Activated naive CD4-positive, alpha-beta T cell treated with anti-CD3 and anti-CD28 coated beads, Interleukin-2, amount 50 U/mL, for 16 hours (primary cell): ENCODE measurements at regions not wholly inside any gene's neighbourhood (a gene's known extent, or its start where the extent isn't known, plus 50 kb on each side); places are given as distances from the start of the nearest gene placed in this dataset.
A peak's percentile ranks its signal among the peaks of the same experiment; 100 is the strongest.
"Not testable (repeated sequence)": the region's sequence is repeated elsewhere in the genome, so short reads cannot be mapped to it uniquely, and the experiment has no call there.

Experiments used
- DNase-seq: peaks from one replicate; pipeline ENCODE4 v3.0.0-alpha.2; 2020

DNA sequence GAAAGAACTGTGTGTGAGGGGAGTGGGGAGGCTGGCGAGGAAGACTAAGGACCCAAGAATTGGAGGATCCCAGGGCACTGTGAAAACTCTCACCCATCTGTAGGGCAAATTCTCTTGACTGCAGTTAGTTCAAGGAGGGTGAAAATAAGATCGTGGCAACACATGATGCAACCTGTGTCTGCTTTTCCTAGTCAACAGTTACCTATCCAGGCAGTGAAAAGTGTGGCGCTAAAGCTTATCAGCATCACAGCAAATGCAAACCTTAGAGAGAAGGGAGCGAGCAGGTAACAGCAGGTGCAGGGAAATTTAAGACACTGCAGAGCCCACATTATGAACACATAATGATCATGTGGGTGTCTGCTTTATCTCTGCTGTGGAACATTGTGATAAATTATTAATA lies 97.7 kb upstream of the SGK1 start:
- no peak for DNase-seq

DNA sequence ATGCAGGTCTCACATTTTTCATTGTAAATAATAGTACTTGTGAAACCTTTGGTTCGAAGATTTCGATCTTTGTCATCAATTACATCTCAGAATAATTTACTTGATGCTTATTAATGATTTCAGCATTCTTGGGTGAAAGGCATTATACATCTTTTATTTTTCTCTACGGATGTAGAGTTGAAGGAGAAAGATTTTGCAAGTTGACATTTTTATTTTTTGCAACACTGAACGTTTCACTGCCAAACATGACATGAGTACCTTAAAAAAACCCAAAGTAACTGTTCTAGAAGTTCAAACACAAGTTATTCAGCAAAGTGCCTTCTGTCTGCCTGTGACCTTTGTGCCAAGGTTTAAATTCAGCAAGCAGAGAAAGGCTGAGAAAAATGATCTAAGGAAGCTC lies 97.3 kb upstream of the SGK1 start:
- no peak for DNase-seq

GRCh38 chr6:134414793-134415192 lies 96.9 kb upstream of the SGK1 start:
- DNase-seq = no peak

DNA sequence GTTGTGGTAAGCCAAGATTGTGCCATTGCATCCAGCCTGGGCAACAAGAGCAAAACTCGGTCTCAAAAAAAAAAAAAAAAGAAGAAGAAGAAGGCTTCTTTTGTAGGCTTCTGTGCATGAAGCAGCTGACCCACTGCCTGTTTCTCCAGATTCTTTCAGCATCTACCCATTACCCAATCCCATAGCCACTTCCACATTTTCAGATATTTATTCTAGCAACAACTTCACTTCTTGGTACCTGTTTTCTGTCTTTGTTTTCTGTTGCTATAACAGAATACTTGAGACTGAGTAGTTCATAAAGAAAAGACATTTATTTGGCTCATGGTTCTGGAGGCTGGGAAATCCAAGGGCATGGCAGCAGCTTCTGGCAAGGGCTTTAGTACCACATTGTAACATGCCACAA lies 95.3 kb upstream of the SGK1 start:
- DNase-seq = no peak

GRCh38 chr6:134410541-134410940 lies 92.6 kb upstream of the SGK1 start:
- DNase-seq = no peak

GRCh38 chr6:134407791-134408190 lies 89.9 kb upstream of the SGK1 start:
- no peak for DNase-seq

DNA sequence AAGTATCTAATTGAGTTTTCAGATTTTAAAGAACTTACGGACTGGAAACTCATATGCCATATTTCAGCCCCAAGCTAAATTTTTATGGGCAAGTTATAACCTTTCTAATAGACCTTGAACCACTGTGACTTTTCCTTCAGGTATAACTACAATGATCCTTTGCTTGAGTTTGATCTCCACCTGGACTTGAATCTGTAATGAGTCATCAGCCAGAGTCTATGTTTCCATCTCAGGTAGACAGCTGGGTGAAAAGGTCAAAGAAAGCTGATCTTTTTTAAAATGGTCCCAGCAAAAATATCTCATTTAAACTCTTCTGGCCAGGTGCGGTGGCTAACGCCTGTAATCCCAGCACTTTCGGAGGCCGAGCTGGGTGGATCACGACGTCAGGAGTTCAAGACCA lies 88.4 kb upstream of the SGK1 start:
- no peak for DNase-seq

DNA sequence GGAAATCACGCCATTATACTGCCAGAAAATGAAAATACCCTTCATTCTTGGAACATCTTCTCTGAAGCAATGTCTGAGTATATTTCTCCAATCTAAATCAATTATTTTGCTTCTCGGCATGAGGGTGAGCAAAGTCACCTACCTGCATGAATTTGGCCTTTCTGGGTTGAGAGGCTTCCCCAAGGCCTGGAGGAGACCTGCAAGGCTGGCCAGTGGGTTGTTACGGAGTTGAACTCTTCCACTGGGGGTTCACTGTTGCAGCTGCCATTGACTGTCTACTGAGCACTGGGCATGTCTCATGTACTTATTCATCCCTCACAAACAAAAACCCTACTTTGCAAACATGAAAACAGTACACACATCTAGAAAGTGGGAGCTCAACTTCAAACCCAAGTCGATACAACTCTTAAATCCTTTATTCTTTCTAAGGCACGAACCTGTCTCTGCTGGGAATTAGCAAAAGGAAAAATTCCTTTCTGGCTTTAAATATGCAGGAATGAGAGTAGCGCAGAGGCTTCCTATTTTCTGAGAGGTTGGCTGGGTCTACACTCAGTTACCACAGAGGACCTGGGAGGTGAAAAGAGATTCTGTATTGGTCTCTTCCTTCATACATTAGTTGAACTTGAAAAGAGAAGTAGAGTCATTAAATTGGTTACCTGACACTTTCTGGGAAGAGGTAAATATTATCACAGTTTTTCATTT lies 87.6 kb upstream of the SGK1 start:
- no peak for DNase-seq

- not testable (repeated sequence) for DNase-seq
Measured at GRCh38 chr6:134403312-134403711, 85.4 kb upstream of the SGK1 start.

- DNase-seq = peak; percentile 22
Measured at GRCh38 chr6:134402372-134402984, 84.6 kb upstream of the SGK1 start.

DNA sequence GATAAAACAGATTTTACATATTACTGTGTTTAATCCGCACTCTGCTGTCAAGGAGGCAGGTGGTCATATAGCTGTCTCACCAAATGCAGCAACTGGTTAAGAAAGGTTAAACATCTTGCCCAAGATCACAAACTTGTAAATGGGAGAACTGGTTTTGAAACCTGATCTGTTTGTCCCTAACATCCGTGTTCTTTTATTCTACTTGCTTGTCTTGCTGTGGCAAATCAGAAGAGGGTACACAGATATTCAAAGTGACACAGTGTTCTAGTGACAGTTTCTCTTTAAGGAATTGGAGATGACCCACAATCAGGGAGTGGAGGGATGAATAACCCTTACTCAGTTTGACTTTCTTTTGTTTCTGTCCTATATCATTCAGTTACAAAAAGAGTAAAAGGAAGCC lies 83.0 kb upstream of the SGK1 start:
- DNase-seq = no peak

DNA sequence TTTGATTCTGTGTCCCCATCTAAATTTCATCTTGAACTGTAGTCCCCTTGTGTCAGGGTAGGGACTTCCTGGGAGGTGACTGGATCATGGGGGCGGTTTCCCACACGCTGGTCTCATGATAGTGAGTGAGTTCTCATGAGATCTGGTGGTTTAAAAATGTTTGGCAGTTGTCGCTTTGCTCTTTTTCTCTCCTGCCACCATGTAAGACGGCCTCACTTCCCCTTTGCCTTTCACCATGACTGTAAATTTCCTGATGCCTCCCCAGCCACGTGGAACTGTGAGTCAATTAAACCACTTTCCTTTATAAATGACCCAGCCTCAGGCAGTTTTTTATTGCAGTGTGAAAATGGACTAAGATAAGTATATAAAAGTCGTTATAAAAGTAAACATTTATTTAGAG lies 80.5 kb upstream of the SGK1 start:
- no peak for DNase-seq

- no peak for DNase-seq
Measured at GRCh38 chr6:134397676-134398075, 79.8 kb upstream of the SGK1 start.

- DNase-seq = no peak
Measured at GRCh38 chr6:134394905-134395304, 77.0 kb upstream of the SGK1 start.

DNA sequence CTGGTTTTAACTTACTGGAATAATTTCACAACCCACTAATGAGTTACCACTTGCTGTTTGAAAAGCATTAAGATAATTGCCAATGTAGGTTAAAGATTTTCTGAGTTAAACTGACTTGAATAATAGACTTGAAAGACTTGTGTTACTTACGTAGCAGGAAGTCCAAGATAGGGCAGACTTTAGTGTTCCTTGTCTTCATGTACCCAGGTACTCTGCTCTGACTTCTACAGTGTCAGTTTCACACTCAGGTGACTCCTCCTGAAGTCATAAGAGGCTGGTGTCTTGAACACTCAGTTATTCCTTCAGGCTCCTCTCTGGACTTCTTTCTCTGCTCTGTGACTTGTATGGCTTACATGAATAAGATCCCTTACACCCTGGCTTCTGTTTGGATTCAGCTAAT lies 76.3 kb upstream of the SGK1 start:
- no peak for DNase-seq

DNA sequence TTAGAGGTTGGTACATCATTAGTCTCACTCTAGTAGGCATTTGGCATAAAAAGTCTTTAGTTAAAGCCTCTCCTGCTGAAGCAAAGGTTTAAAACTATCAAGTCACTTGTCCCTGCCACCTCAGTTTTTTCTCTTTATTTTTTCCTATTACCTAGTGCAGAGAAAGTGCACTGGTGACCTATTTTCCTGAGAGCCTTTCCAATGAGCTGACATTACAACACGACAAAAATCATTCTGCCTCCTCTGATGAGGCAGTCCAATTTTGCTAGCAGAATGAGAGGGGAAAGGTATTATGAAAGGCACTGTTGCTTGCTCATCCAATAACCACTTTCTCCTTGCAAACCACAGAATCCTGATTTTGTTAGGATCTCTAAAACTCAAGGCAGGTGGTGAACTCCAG lies 73.3 kb upstream of the SGK1 start:
- no peak for DNase-seq

GRCh38 chr6:134389658-134390057 lies 71.7 kb upstream of the SGK1 start:
- no peak for DNase-seq

GRCh38 chr6:134389129-134389528 lies 71.2 kb upstream of the SGK1 start:
- DNase-seq = no peak

DNA sequence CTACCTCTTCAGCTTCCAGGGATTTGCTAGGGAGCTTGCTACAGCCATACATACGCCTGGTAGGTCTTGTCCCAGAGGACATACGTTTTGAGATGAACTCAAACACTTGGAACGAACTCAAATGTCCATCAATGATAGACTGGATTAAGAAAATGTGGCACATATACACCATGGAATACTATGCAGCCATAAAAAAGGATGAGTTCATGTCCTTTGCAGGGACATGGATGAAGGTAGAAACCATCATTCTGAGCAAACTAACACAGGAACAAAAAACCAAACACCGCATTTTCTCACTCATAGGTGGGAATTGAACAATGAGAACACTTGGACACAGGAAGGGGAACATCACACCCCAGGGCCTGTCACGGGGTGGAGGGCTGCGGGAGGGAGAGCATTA lies 68.6 kb upstream of the SGK1 start:
- not testable (repeated sequence) for DNase-seq

DNA sequence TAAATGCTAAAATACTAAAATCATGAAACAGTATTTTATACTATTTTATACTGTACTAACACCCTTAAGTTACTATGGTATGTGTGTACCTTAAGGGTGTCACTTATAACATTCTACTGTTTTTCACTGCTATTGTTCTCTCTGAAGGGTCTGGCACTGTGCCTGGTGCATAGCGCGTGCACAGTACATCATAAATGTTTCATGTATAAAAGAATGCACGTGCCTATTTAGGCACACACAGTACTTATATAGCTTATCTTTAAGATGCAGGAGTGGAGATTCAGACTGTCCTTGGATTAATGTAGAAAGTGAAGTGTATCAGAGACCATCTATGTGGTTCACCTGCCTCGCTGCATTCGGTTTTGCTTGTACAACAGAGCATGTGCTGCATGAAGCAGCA lies 64.0 kb upstream of the SGK1 start:
- no peak for DNase-seq

DNA sequence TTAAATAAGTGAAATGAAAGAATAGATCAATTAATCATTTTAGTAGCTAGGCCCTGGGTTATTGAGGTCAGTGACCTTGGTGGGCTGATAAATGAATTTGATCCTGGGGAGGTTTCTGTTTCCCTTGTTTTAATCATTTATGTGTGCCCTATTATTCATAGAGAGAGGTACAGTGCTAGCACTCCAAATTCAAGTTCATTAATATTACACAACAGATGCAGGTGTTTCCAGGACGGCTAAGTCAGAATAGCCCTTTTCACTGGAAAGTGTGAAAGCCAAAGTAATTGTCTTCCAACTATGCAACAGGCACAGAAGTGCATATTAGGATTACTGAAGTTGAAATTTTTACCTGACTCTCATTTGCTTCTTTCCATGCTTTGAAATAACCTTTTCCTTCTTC lies 61.7 kb upstream of the SGK1 start:
- no peak for DNase-seq

GRCh38 chr6:134379076-134379475 lies 61.2 kb upstream of the SGK1 start:
- DNase-seq = peak; percentile 33

DNA sequence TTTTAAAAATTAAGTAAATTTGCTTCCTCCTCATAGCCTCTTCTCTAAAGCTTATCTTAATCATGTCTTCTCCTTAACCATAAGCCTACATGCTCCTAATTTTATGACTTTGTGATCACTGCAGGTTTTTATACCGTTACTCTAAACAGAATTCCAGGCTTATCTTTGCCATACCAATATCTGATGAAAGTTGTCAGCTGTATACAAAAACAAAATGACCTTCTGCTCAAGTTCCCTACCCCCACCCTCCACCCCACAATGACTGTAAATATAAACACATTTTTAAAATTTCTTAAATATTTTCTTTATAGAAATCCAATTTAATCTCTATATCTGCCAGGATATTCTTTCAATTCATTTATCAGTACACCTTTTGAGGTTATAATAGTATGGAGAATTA lies 60.5 kb upstream of the SGK1 start:
- no peak for DNase-seq

- DNase-seq = no peak
Measured at GRCh38 chr6:134376785-134377184, 58.9 kb upstream of the SGK1 start.

DNA sequence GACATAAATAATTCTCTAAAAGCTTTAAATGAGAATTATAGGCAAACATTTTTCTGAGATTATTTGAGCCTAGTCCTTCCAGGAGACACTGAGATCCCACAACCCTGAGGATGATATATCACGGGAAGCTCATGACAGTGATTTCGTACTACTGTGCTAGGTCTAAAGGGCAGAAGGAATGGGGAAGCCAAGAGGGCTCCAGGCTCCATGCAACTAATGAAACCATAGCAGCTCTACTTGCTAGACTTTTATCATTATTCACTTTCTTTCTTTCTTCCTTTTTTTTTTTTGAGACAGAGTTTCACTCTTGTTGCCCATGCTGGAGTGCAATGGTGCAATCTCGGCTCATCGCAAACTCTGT lies 57.3 kb upstream of the SGK1 start:
- no peak for DNase-seq
